ENCODE measurements at regions not wholly inside any gene's neighbourhood (a gene's known extent, or its start where the extent isn't known, plus 50 kb on each side); places are given as distances from the start of the nearest gene placed in this dataset.
"Not testable (repeated sequence)": the region's sequence is repeated elsewhere in the genome, so short reads cannot be mapped to it uniquely, and the experiment has no call there.

DNA sequence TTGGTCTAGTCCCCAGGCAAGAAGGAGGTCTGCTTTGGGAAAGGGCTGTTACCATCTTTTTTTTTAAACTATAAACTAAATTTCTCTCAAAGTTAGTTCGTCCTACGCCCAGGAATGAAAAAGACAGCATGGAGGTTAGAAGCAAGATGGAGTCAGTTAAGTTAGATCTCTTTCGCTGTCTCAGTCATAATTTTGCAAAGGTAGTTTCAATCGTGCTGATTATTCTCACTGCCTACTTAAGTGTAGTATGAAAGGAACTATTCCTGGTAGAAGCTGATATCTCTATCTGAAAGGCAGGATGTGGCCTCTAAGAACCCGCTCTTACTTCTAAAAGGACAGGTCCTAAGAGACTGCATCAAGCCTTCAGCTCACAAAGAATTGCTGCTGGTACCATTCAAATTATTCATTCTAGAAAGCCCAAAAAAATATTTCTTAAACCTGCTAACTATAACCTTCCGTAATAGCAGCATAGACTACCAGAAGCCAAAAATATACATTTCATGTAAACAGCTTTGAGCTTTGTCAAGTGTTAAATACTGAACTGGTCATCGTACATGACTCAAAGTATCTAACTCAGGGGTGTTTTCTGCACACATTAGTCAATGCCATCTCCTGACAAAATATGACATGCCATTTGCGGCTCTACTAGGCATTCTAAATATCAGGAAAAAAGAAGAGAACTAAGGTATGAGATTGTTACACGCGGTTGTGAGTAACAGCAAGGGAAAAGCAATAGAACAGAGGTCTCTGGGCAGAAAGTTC lies 96.0 kb upstream of the CCDC80 start:
- DNase-seq (ENCODE audit: low read depth in 2 of 2) = no peak

DNA sequence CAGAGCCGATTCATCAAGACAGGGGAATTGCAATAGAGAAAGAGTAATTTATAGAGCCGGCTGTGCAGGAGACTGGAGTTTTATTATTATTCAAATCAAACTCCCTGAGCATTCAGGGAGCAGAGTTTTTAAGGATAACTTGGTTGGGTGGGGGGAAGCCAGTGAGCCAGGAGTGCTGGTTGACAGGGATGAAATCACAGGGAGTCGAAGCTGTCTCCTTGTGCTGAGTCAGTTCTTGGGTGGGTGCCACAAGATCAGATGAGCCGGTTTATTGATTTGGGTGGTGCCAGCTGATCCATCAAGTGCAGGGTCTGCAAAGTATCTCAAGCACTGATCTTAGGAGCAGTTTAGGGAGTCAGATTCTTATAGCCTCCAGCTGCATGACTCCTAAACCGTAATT lies 95.4 kb upstream of the CCDC80 start:
- no peak for DNase-seq (ENCODE audit: low read depth in 2 of 2)

DNA sequence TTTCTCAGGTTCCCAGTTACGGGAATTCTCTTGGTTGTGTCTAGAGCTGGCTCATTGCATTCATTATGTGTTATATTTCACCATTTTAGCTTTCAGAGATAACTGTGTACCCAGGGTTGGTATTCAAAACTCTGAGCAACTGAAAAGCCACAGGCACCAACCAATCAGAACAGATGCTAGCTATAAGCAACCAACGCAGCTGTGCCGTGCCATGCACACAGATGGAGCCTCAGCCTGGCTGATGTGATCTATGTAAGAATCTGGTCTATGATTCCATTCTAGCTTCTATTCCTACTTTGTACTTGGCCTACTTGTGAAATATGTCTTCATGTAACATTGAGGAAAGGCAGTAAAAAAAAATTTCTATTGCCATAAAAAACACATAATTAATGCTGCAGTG lies 95.0 kb upstream of the CCDC80 start:
- no peak for DNase-seq (ENCODE audit: low read depth in 2 of 2)

DNA sequence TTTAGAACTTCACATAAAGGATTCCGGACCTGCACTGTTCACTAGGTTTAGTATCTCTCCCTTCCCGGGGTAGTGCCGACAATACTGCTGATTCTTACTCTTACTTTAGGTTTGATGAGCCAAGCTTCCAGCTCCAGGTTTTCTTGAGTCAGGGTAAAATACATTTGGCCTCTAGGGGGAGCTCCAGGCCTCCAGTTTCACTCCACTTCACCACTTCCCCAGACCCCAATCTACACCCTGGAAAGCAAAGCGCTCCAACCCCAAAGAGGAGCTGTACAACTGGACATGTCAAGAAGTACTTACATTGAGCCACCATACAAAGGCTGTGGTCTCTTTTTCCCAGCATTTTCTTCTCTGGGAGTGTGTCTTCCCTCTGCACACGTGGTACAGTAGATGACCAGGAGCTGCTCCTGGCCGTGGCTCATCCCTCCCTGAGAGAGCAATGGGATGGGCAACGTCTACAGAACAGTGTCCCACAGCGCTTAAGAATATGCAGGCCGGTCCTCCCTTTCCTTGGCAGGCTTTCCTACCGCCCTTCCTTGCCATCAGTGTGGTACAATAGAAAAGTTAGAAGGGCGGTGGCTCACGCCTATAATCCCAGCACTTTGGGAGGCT lies 93.9 kb upstream of the CCDC80 start:
- peak; percentile 28 to 31 for DNase-seq (ENCODE audit: low read depth in 2 of 2)

DNA sequence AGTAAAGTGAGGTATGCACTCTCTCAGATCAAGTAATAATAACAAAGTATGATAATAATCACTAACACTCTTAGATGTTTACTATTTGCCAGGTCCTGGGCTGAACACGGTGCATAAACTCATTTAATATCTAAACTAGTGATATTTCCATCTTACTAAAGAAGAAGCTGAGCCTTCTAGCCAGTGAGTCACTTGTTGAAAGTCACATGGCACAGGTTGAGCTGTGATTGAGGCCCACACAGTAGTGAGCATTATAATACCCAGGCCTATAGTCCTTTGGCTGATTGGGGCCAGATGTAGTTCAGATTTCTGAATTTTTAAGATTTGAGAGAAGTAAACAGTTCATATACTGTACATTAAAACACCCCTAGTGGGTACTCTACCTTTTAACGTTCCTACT lies 93.2 kb upstream of the CCDC80 start:
- DNase-seq (ENCODE audit: low read depth in 2 of 2) = no peak

DNA sequence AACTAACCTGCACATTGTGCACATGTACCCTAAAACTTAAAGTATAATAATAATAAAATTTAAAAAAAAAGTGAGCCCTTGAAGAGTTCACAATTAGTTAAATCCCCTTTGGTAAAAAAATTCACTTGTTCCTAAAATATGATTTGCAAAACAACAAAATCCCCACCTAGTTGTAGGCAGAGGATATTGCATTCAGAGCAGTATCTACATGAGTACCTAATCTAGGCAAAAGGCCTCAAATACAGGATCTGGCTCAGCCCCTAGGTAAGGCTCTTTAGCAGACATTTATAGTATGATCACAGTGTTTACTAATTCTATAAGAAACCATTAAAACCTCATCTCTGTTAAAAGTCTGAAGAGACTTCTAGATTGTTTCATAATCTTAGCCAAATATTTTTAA lies 89.3 kb upstream of the CCDC80 start:
- DNase-seq (ENCODE audit: low read depth in 2 of 2) = no peak

DNA sequence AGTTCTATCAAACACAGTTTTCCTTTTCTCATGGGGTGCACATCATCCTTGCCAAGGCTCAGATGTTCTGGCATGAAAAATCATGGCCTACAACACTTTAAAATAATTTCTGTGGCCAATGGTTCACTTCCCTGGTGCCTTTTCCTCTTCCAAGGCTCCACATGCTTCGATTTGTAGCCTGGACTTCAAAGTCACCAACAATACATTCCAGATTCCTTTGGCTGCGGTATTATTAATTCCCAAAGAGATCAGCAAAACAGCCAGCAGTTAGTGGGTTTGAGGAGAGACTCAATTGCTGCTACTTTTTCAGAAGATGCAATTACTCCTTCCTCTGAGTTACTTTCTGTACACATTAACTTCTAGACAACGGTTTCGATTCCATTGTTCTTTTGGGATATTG lies 80.3 kb upstream of the CCDC80 start:
- no peak for DNase-seq (ENCODE audit: low read depth in 2 of 2)

DNA sequence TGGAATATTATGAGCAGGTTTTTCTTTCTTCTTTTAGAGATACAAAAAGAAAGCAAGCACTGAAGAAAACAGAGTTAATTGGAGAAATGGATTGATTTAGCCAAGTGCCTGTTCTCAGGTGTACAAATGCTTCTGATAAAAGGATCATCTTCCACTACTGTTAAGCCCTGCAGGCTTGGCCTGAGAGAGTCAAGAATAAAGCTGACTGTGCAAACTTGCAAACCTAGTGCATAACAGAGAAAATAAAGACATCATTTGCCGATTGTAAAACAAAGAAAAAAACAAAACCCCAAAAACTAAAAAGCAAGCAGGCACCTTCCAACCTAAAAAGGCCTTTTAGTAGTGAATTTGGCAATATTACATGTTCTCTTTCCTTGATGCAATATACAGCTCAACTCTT lies 78.0 kb upstream of the CCDC80 start:
- DNase-seq (ENCODE audit: low read depth in 2 of 2) = no peak

DNA sequence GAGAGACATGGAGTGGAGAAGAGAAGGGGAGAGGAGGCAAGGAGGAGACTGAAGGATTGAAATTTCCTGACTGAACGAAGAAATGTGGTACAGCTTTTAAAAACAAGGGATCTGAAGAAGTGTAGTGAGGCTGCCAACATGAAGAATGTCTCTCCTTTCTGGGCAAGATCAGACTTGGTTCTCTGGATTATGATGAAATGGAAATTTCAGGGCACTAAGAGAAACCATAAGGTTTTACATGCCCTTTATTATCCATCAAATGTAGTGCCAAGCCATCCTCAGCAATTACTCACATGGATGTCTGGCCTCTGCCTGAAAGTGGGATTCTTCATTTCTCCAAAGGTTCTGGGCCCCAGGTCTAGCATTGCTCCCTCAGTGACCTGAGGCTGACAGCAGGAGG lies 77.6 kb upstream of the CCDC80 start:
- no peak for DNase-seq (ENCODE audit: low read depth in 2 of 2)

DNA sequence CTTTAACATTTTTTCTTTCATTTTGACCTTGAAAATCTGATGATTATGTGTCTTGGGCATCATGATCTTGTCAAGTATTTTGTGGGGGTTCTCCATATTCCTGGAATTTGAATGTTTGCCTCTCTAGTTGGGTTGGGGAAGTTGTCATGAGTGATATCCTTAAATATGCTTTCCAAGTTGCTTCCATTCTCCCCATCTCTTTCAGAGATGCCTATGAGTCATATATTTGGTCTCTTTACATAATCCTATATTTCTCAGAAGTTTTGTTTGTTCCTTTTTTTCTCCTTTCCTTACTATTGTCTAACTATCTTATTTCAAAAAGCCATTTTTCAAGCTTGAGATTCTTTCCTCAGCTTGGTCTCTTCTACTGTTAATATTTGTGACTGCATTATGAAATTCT lies 69.0 kb upstream of the CCDC80 start:
- DNase-seq (ENCODE audit: low read depth in 2 of 2) = no peak

DNA sequence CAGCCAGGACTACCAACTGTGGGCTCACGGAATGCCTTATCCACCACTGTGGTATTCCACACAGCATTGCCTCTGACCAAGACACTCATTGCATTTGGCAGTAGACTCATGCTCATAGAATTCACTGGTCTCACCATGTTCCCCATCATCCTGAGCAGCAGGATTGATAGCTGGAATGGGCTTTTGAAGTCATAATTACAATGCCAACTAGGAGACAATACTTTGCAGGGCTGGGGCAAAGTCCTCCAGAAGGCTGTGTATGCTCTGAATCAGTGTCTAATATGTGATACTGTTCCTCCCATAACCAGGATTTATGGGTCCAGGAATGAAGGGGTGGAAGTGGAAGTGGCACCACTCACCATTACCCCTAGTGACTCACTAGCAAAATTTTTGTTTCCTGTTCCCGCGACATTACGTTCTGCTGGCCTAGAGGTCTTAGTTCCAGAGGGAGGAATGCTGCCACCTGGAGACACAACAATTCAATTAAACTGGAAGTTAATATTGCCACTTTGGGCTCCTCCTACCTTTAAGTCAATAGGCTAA lies 58.6 kb upstream of the CCDC80 start:
- no peak for DNase-seq (ENCODE audit: low read depth in 2 of 2)

DNA sequence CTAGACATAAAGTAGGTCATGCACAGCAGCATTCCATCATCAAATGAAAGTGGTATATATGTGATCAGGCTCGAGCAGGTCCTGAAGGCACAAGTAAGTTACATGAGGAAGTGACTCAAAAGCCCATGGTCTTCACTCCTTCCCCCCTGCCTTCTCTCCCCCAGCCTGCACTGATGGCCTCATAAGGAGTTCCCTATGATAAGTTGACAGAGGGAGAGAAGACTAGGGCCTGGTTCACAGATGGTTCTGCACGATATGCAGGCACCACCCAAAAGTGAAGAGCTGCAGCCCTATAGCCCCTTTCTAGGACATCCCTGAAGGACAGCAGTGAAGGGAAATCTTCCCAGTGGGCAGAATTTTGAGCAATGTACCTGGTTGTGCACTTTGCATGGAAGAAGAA lies 57.5 kb upstream of the CCDC80 start:
- not testable (repeated sequence) for DNase-seq (ENCODE audit: low read depth in 2 of 2)

DNA sequence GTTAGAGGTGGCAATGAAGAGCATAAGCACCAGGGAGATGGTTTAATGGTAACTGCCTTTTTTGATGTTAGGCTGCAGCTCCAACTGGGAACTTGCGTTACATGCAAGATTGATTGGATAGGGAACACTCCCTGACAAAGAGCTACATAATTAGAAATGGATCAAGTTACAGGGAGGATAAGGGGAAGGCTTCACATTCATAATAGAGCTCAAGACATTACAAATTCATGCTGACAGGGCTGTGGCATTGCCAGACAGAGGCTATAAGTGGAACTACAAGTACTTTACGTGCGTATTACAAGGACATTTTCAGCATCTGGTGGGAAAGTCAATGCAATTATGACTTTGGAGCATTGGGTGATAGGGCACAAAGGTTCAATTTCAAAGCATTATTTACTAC lies 55.3 kb upstream of the CCDC80 start:
- not testable (repeated sequence) for DNase-seq (ENCODE audit: low read depth in 2 of 2)

DNA sequence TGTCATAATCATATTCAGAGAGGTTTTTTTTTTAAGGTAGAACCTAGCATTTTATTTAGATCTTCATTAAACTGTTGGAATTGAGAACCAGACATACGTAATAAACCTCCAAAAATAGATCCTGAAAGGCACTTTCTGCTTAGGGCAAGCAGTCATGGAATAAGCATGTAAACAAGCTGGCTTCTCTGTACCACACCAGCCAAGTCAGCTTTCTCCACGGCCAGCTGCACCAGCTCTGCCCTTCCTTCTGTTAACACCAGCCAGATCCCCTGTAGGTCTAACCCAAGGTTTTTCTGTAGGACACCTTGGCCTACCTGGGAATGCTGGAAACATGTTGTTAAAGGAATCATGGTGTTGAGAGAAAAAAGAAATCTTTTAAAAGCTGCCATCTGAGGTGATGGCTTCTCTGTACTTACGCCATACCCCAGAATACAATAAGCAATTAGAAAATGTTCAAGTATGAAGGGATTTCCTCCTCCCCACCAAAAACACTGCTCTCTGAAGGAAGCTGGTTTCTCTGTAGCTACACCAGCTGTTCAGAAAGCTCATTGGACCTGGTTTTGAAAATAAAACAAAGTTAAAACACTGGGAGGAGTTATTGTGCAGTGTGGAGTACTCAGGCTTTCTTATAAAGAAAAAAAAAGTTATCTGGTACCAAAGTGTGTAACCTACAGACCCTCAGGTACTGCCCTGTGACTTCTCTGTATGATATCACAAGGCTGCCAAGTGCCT lies 54.6 kb upstream of the CCDC80 start:
- DNase-seq (ENCODE audit: low read depth in 2 of 2) = not testable (repeated sequence)

DNA sequence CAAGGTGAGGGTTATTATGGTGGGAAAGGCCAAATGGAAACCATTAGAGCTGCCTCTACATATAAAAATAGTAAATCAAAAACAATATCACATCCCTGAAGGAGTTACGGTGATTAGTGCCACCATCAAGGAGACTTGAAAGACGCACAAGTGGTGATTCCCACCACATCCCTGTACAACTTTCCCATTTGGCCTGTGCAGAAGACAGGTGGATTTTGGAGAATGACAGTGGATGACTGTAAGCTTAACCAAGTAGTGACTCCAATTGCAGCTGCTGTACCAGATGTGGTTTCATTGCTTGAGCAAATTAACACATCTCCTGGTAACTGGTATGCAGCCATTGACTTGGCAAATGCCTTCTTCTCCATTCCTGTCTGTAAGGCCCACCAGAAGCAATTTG lies 54.0 kb upstream of the CCDC80 start:
- not testable (repeated sequence) for DNase-seq (ENCODE audit: low read depth in 2 of 2)

DNA sequence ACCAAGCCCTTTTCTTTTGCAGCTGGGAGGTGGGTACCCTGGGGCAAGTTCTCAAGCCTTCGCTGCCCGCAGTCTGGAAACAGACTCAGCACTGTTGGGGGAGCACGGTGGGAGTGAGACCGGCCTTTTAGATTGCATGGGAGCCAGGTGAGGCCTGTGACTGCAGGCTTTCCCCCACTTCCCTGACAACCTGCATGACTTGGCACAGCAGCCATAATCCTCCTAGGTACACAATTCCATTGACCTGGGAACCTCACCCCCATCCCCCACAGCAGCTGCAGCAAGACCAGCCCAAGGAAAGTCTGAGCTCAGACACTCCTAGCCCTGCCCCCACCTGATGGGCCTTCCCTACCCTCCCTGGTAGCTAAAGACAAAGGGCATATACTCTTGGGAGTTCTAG lies 52.2 kb upstream of the CCDC80 start:
- DNase-seq (ENCODE audit: low read depth in 2 of 2) = no peak

Data from stimulated activated CD4-positive, alpha-beta T cell treated with anti-CD3 and anti-CD28 coated beads, Interleukin-1b, Interleukin-23, amount 100 ng/mL, for 1 hour (primary cell).